Muscle of leg (tissue), 3 donors: ENCODE measurements at regions not wholly inside any gene's neighbourhood (a gene's known extent, or its start where the extent isn't known, plus 50 kb on each side); places are given as distances from the start of the nearest gene placed in this dataset.

Experiments
- DNase-seq: peaks from one replicate; pipeline ENCODE4 v3.0.0; 2013
- H3K27ac ChIP-seq: one replicate; pipeline ENCODE4 v1.5.1; 2013; ENCODE audit warnings: mild to moderate bottlenecking, low read length, control low read depth
- H3K27me3 ChIP-seq: one replicate; pipeline ENCODE4 v1.6.1; 2013; ENCODE audit warnings: low read length; ENCODE audit not compliant: control insufficient read depth, insufficient read depth
- H3K36me3 ChIP-seq: one replicate; pipeline ENCODE4 v1.6.1; 2013; ENCODE audit warnings: low read length; ENCODE audit not compliant: control insufficient read depth, insufficient read depth
- H3K4me1 ChIP-seq: one replicate; pipeline ENCODE4 v1.6.1; 2013; ENCODE audit warnings: low read length; ENCODE audit not compliant: control insufficient read depth, insufficient read depth
- H3K4me3 ChIP-seq: one replicate; pipeline ENCODE4 v1.5.1; 2013; ENCODE audit warnings: low read length, control low read depth
- H3K9me3 ChIP-seq: replicated peaks from 2 replicates; pipeline ENCODE4 v1.6.1; 2013; ENCODE audit warnings: low read depth, low read length; ENCODE audit not compliant: control insufficient read depth
- WGBS: methylation state at CpG from one replicate; pipeline ENCODE4 v1.1.5; 2013; ENCODE audit warnings: missing lambda C conversion rate; ENCODE audit not compliant: insufficient coverage; 5-methylcytosine and 5-hydroxymethylcytosine counted together

GRCh38 chr10:123475466-123475865 is 190.7 kb upstream of the GPR26 start:
- peaks cover 2% of the 10 kb centered on the region for H3K4me1 ChIP-seq
- H3K9me3 ChIP-seq, result no peaks in the 10 kb centered on the region
- DNase-seq, result no peak
- no CpG with 5 or more reads among the region's 2 CpGs for WGBS
- H3K27me3 ChIP-seq, result peaks cover 33% of the 10 kb centered on the region
- H3K36me3 ChIP-seq, result no peaks in the 10 kb centered on the region
- no peak overlapping the region for H3K4me3 ChIP-seq
- no peak overlapping the region for H3K27ac ChIP-seq

DNA sequence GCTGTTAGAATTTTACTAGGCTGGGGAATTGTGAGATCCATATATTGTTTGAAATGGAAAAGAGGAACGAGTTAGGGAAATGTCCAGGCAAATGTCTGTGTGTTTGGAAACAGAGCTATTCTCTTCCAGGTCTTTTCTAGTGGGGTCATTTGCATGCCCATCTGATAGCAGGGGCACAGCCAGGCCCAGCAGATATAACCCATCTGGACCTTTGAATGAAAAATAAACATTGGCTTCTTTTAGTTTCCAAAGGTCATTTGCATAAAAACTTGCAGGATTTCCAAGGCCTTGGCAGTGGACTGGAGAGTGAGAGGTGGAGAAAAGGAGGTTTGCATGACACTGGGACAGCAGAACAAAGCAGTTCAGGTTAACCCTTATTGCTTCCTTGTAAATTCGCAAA is 188.0 kb upstream of the GPR26 start:
- H3K4me3 ChIP-seq, result no peak overlapping the region
- H3K4me1 ChIP-seq, result no peaks in the 10 kb centered on the region
- H3K27ac ChIP-seq, result no peak overlapping the region
- DNase-seq, result no peak
- WGBS, result 89% methylated on average over 1 of the region's 2 CpGs
- H3K27me3 ChIP-seq, result peaks cover 28% of the 10 kb centered on the region
- no peaks in the 10 kb centered on the region for H3K9me3 ChIP-seq
- no peaks in the 10 kb centered on the region for H3K36me3 ChIP-seq

GRCh38 chr10:123479640-123480039 is 186.5 kb upstream of the GPR26 start:
- no peak overlapping the region for H3K27ac ChIP-seq
- peaks cover 20% of the 10 kb centered on the region for H3K27me3 ChIP-seq
- no peak overlapping the region for H3K4me3 ChIP-seq
- WGBS, result 78% methylated on average over 2 of the region's 4 CpGs
- H3K9me3 ChIP-seq, result no peaks in the 10 kb centered on the region
- DNase-seq, result no peak
- no peaks in the 10 kb centered on the region for H3K4me1 ChIP-seq
- no peaks in the 10 kb centered on the region for H3K36me3 ChIP-seq

GRCh38 chr10:123480344-123480743 is 185.8 kb upstream of the GPR26 start:
- H3K4me3 ChIP-seq, result no peak overlapping the region
- H3K9me3 ChIP-seq, result no peaks in the 10 kb centered on the region
- no peak overlapping the region for H3K27ac ChIP-seq
- peaks cover 16% of the 10 kb centered on the region for H3K27me3 ChIP-seq
- H3K4me1 ChIP-seq, result no peaks in the 10 kb centered on the region
- 88% methylated on average over 3 of the region's 4 CpGs for WGBS
- no peaks in the 10 kb centered on the region for H3K36me3 ChIP-seq
- DNase-seq, result no peak

DNA sequence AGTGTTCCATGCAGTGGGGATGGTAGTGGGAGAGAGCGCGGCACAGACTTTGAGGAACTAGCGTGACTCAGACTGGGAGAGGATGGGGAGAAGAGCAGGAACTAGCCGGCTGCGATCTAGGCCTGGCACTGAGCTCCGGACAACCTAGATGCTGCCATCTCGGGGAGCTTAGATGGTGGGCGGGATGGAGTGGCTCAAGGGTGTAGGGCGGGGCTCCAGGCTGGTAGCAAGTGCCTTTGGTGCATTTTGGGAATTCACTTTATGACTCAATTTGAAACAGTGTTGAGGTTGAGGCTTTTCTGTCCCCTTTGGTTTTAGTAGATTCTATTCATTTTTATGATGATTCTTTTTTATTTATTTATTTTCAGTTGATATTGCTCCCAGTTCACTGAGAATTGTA is 185.3 kb upstream of the GPR26 start:
- DNase-seq, result no peak
- WGBS, result 74% methylated on average over 9 of the region's 9 CpGs
- no peaks in the 10 kb centered on the region for H3K9me3 ChIP-seq

DNA sequence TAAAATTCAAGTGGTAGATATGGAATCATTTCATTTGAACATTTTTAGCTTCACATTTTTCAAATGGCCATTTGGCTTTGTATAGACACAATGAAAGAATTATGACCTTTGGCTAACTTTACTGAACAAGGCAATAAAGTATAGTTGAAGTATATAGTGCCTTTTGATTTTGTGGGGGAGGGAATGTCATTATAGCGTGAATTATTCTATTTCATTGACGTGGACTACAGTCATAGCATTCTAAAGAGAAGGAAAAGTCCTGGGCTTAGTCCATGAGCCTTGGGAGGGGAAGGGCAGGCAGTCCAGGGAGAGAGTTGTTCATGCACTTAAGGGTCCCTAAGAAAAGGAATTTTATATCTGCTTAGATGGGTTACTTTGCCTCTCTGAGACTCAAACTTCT is 181.4 kb upstream of the GPR26 start:
- Histone ChIP-seq H3K4me3 (no peak overlapping the region), H3K36me3 (no peaks in the 10 kb centered on the region), H3K27ac (no peak overlapping the region), H3K4me1 (no peaks in the 10 kb centered on the region), H3K27me3 (peaks cover 11% of the 10 kb centered on the region), H3K9me3 (no peaks in the 10 kb centered on the region)
- 38% methylated on average over 2 of the region's 2 CpGs for WGBS
- no peak for DNase-seq

More for the DNA sequence above, 185.3 kb upstream of the GPR26 start:
- Histone ChIP-seq H3K4me1 (no peaks in the 10 kb centered on the region), H3K36me3 (no peaks in the 10 kb centered on the region), H3K4me3 (no peak overlapping the region), H3K27ac (no peak overlapping the region), H3K27me3 (peaks cover 12% of the 10 kb centered on the region)

DNA sequence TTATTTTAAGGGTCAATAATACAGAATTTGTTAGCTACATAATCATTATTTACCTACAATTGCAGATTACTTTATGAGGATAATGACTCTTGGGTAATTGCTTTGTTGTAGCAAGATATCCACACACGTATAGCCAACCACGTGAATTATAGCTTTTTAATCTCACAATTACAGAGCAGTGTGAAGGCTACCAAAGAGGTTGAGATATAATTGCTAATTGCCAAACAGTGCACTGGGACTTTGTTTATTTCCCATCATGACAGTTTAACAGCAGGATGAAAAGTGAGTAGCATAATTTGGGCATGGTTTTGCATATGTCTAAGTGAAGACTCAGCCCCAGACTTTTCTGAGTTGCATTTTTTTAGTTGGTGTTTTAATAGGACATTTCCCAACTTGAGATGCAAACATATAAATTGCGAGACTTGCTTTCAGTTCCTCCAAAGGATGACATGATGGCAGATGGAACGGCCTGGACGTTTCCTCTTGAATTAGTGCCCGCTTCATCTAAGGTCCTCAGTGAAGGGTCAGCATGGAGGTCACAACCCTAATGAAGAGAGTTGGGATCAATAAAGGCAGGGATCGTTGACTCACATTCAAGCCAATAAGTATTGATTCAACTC is 180.7 kb upstream of the GPR26 start:
- H3K27me3 ChIP-seq, result peaks cover 5% of the 10 kb centered on the region
- DNase-seq, result no peak
- no peaks in the 10 kb centered on the region for H3K9me3 ChIP-seq
- WGBS, result no CpG with 5 or more reads among the region's 7 CpGs
- H3K4me1 ChIP-seq, result no peaks in the 10 kb centered on the region
- H3K36me3 ChIP-seq, result no peaks in the 10 kb centered on the region
- no peak overlapping the region for H3K27ac ChIP-seq
- H3K4me3 ChIP-seq, result no peak overlapping the region

- no peaks in the 10 kb centered on the region for H3K4me1 ChIP-seq
- H3K9me3 ChIP-seq, result no peaks in the 10 kb centered on the region
- WGBS, result 78% methylated on average over 3 of the region's 4 CpGs
- H3K27ac ChIP-seq, result no peak overlapping the region
- H3K4me3 ChIP-seq, result no peak overlapping the region
- H3K27me3 ChIP-seq, result peaks cover 22% of the 10 kb centered on the region
- H3K36me3 ChIP-seq, result no peaks in the 10 kb centered on the region
- no peak for DNase-seq
These were observed 177.7 kb upstream of the GPR26 start for GRCh38 chr10:123488436-123488835.

GRCh38 chr10:123491364-123491763 is 174.8 kb upstream of the GPR26 start:
- Histone ChIP-seq H3K27ac (no peak overlapping the region), H3K4me1 (peaks cover 3% of the 10 kb centered on the region), H3K9me3 (no peaks in the 10 kb centered on the region), H3K27me3 (peaks cover 24% of the 10 kb centered on the region), H3K36me3 (no peaks in the 10 kb centered on the region), H3K4me3 (no peak overlapping the region)
- no peak for DNase-seq
- 82% methylated on average over 5 of the region's 6 CpGs for WGBS

- no peak for DNase-seq
- Histone ChIP-seq H3K36me3 (no peaks in the 10 kb centered on the region), H3K9me3 (no peaks in the 10 kb centered on the region), H3K27me3 (peaks cover 23% of the 10 kb centered on the region), H3K4me1 (peaks cover 6% of the 10 kb centered on the region), H3K4me3 (no peak overlapping the region), H3K27ac (no peak overlapping the region)
- WGBS, result 20% methylated on average over 10 of the region's 14 CpGs
These were observed 174.1 kb upstream of the GPR26 start for GRCh38 chr10:123492016-123492415.

GRCh38 chr10:123494301-123494808 is 171.8 kb upstream of the GPR26 start:
- H3K27me3 ChIP-seq, result peaks cover 30% of the 10 kb centered on the region
- peaks cover 6% of the 10 kb centered on the region for H3K4me1 ChIP-seq
- 96% methylated on average over 4 of the region's 5 CpGs for WGBS
- no peak overlapping the region for H3K4me3 ChIP-seq
- H3K9me3 ChIP-seq, result no peaks in the 10 kb centered on the region
- H3K36me3 ChIP-seq, result no peaks in the 10 kb centered on the region
- H3K27ac ChIP-seq, result no peak overlapping the region
- no peak for DNase-seq
